ENCODE measurements at regions not wholly inside any gene's neighbourhood (a gene's known extent, or its start where the extent isn't known, plus 50 kb on each side); places are given as distances from the start of the nearest gene placed in this dataset.

DNA sequence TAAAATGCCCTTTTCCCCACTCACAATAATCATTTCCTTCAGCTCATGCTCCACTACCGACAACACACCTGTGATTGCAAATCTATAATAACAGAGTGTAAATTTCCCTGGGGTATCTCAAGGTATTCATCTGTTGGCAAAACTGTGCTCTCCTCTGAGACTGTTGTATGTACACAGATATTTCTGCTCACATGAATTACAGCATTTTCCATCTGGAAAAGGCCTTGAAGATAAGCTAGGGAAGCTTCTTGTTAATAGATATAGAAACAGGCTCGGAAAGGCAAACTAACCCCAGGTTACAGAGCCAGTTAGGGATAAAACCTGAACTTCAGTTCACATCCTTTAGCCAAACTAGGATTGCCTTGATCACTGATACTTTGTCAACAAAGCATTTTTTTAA, 210.4 kb upstream of the KRR1 start:
- TF ChIP-seq, protein P1, sequence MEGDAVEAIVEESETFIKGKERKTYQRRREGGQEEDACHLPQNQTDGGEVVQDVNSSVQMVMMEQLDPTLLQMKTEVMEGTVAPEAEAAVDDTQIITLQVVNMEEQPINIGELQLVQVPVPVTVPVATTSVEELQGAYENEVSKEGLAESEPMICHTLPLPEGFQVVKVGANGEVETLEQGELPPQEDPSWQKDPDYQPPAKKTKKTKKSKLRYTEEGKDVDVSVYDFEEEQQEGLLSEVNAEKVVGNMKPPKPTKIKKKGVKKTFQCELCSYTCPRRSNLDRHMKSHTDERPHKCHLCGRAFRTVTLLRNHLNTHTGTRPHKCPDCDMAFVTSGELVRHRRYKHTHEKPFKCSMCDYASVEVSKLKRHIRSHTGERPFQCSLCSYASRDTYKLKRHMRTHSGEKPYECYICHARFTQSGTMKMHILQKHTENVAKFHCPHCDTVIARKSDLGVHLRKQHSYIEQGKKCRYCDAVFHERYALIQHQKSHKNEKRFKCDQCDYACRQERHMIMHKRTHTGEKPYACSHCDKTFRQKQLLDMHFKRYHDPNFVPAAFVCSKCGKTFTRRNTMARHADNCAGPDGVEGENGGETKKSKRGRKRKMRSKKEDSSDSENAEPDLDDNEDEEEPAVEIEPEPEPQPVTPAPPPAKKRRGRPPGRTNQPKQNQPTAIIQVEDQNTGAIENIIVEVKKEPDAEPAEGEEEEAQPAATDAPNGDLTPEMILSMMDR (IDR thresholded peaks at IDR 0.05), result no peak
- TF ChIP-seq POLR2A (IDR thresholded peaks at IDR 0.05), result no peak

All from prostate gland (tissue), 2 donors.